HG03175 (cell line): ENCODE measurements at regions not wholly inside any gene's neighbourhood (a gene's known extent, or its start where the extent isn't known, plus 50 kb on each side); places are given as distances from the start of the nearest gene placed in this dataset.

Experiments used
- ATAC-seq: cut with Tn5 transposase; IDR thresholded peaks from one replicate; pipeline ENCODE4 v1.9.1; 2021; ENCODE audit warnings: mild to moderate bottlenecking, moderate library complexity; ENCODE audit not compliant: unreplicated experiment

- ATAC-seq = no peak
Observed at GRCh38 chr20:57950764-57951485, 241.1 kb upstream of the PMEPA1 start.

GRCh38 chr20:57948180-57948955 lies 238.6 kb upstream of the PMEPA1 start:
- no peak for ATAC-seq

DNA sequence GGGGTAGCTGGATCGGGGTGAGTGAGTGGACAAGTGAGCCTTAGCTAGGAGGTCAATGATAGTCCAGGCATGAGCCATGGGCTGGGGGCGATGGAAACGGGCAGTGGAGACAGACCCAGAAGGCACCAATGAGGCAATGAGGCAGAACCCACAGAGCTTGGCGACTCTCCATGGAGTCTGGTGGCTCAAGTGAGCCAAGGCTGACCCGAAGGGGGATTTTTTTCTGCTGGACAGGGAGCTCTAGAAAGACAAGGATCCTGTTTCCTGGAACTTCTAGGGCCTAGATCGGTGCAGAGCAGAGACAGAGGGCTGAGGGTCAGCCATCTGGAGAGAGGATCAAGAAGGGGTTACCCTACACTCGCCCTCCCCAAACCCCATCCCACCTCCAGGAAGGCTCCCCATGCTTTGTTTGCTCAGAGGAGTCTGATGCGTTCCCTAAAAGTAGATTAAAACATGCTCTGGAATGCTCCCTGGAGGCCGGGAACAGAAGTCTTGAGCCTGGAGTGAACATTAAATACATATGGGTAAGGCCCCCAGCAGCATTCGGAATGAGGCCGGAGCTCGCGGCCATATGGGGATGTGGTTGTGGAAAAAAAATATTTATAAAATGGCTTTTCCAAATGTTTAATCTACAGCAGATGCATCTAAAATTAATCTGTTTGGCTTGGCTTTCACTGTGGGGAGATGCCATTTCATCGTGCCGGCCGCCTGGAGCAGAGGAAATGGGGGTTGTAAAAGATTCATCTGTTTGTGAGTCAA lies 237.8 kb upstream of the PMEPA1 start:
- ATAC-seq = no peak

DNA sequence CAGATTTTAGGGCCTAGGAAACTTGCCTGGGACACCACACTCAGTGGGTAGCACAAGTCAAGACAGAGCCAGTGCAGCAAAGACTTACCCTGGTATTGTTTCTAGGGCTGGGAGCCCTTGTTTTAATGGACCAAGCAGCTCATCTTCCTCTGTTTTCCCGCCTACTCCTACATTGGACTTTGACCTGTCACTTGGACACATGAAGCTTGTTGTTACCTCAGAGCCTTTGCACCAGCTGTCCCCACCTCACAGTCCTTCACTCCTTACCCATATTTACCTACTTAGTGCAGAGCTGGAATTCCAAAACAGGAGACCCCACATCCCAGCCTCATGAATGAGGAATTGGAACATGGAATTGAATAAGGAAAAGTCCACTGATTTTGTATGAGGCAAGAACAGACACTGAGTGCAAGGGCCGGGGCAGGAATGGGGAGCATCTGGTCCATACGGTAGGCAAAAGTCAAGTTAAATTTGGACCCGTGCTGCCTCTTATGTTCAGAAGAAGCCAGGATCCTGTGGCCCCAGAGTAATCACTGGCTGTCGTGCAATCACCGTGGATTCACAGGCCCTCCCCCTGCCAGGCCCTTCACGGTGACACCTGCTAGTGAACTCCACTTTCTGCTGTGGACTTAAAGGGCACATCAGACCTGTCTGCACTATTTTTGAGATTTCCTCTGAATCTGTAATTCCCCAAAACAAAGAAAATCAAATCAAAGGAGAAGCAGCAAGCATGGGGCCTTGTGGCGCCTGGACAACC lies 236.9 kb upstream of the PMEPA1 start:
- ATAC-seq = no peak

- ATAC-seq = no peak
Observed at GRCh38 chr20:57944988-57945387, 235.2 kb upstream of the PMEPA1 start.

- ATAC-seq = no peak
Observed at GRCh38 chr20:57943950-57944349, 234.1 kb upstream of the PMEPA1 start.

- ATAC-seq = no peak
Observed at GRCh38 chr20:57943291-57943690, 233.5 kb upstream of the PMEPA1 start.

DNA sequence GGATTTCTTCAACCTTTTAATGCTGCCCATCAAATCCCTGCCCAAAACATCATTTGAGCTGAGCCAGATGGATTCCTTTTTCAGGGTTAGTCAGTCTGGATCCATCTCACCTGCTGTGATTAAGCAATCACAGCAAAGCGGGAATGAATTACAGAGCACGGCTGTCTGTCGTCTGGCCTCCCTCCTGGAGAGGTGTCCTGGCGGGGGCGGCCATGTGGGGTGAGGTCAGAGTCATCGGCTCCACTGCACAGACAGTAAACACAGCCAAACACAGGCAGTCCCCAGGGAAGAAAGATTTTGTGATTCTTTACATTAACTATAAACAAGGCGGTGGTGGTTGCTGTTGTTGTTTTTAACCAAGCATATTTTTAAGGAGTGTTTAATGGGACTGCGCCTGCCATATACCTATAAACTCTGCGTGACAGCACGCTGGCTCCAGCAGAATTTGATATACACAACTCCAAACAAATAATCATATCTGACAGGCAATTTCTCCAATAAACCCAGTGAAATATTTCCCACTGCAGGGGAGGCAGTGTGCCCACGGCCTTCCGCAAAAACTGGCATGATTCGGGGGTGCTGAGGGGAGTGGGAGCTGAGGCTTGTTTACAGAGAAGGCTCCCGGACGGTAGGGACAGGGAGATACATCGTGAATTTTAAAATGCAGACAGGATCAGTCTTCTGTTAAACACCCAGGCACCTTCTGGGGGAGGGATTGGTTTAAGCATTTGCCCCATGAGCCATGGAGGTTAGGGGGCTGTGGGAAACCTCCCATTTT lies 232.0 kb upstream of the PMEPA1 start:
- no peak for ATAC-seq

DNA sequence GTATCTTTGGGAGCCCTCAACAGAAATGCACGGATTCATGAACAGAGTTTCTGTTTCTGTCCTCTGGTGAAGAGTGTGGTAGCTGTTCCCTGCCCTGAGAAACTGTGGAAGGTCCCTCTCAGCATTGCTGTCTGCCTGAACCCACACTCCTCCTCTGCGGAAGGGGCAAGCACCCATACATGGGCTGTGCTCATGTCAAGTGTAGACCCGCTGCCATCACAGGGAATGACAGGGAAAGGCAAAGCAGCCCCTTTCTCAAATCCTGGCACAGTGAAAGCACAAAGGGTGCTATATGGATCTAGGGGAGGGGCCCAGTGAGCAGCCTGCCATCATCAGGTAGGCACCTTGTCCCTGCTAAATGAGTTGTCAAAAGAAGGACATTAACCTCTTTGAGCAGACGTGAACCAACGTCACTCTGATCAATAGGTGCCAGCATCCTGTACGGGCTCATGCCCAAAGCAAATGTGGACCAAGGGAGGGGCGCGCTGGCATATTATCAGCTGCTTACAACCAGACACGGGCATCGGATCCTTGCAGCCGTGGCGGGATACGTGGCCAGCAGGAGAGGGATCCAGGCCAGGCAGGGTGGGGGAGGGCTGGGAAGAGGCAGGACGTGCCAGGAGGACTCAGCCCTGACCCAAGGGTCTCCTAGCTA lies 231.2 kb upstream of the PMEPA1 start:
- no peak for ATAC-seq

- no peak for ATAC-seq
Observed at GRCh38 chr20:57940376-57940775, 230.6 kb upstream of the PMEPA1 start.

DNA sequence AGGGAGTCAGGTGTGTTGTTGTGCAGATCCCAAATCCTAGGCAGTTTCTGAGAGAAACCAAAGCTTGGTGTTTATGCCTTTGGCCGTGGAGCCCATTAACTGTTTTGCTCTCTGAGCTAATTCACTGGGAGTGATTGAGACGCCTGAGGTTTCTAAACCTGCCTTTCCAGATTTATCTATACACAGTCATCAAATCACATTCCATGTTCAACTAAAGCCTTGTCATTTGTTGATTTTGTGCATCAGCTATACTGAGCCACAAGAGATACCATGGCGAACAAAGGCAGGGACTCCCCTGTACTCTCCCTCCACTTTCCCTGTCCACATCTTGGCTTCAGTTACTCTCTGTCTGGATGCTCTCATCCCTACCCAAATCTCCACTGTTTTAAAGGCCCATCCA lies 229.7 kb upstream of the PMEPA1 start:
- ATAC-seq = no peak

- no peak for ATAC-seq
Observed at GRCh38 chr20:57938158-57939108, 228.6 kb upstream of the PMEPA1 start.

DNA sequence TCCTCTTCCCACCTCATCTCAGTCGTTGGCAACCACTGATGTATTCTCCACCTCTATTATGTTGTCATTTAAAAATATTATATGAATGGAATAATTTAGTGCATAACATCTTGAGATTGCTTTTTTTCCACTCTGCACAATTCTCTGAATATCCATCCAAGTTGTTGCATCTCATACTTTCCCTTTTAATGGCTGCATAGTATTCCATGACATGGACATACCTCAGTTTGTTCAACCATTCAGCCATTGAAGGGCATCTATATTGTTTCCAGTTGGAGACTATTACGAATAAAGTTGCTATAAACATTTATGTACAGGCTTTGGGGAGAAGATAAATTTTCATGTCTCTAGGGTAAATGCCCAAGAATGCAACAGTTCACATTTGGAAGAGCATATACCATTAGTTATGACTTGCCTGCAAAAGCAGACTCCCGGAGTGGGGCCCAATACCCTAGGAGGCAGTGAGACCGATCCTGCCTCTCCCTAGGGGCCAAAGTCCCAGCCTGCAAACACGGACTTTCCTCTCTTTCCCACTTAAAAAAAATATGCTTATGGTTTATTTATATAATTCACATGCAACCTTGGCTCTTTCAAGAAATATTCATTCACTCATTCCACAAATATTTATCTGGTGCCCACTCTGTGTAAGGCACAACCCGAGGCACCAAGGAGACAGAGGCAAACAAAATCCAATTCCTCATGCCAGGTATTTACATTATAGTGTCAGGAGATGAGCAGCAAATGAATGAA lies 227.0 kb upstream of the PMEPA1 start:
- no peak for ATAC-seq

GRCh38 chr20:57934913-57935312 lies 225.1 kb upstream of the PMEPA1 start:
- no peak for ATAC-seq

DNA sequence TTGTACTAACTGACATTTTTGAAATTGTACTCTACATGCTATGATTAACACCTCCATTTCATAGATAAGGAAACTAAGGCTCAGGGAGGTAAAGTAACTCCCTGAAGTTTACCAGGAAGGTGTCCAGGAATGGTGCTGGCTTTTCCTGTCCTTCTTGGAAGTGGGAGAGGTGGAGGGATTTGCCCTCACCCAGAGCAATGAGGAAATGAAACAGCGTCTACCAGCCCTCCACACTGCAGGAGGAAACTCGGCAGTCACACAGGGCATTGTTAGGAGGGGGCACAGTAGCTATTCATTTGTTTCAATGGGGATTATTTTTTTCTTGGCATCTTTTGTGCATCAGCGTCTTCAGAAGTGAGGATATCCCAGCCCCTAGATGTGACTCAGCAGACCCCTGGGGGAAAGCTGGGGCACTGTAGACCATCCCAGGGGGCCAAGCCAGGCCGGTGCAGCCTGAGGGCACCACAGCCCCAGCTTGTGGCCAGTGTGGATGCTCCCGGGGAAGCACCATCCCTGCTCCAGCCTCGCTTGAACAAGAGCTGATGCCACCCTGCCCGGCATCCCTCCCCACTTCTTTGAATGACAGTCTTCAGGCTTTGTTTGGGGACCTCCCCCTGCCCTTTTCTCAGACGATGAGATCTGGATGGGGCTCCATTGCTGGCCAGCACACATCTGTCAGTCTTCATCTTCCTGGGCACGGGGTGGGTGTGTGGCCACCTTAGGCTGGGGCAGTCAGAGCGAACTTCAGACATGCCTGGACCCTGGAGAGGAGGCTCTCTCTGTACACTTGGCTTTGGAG lies 224.4 kb upstream of the PMEPA1 start:
- no peak for ATAC-seq

DNA sequence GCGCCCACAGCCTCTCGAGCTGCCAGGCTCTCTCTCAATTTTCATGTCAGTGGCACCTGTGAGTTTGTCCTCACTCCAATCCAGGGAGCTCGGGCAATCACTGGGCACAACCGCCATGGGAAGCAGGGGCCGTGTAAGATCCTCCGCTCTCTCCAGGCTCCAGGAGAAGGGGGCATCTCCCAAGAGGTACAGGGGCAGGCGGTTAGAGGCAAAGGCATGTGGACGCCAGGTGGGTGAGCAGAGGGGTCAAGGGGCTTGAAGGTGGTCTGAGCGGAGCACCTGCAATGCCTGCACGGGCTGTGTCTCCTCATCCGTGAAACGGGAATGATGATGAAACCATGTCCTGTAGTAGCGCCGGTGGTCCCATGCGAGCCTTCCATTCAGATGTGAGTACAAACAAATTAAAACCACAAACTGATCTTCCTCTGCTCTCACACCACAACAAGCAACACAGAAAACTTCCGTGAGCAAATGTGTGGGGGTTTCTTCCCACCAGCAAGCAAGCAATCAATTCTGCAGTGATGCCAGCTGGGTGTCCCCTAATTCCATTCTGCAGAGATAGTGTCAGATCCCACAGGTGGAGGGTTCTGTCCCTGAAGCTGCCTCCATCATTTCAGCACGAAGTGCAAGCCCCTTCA lies 222.5 kb upstream of the PMEPA1 start:
- no peak for ATAC-seq

DNA sequence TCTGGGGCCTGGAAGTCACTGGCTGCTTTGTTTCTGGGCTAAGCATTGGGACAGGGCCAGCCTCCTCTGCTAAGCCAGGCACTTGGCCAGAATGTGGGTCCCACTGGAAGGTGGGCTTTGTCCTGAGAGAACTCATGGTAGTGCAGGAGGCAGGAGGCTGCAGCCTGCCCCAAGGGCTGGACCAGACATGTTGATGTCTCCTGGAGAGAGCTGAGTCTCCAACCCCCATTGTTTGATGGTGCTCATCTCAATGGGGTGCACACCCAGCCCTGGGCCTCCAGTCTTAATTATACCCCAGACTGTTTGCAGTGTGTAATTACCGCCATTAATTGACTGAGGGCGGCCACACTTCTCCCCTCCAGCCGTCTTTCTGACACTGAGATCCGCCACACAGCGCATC lies 220.5 kb upstream of the PMEPA1 start:
- ATAC-seq = no peak
